ENCODE measurements at regions not wholly inside any gene's neighbourhood (a gene's known extent, or its start where the extent isn't known, plus 50 kb on each side); places are given as distances from the start of the nearest gene placed in this dataset.

DNA sequence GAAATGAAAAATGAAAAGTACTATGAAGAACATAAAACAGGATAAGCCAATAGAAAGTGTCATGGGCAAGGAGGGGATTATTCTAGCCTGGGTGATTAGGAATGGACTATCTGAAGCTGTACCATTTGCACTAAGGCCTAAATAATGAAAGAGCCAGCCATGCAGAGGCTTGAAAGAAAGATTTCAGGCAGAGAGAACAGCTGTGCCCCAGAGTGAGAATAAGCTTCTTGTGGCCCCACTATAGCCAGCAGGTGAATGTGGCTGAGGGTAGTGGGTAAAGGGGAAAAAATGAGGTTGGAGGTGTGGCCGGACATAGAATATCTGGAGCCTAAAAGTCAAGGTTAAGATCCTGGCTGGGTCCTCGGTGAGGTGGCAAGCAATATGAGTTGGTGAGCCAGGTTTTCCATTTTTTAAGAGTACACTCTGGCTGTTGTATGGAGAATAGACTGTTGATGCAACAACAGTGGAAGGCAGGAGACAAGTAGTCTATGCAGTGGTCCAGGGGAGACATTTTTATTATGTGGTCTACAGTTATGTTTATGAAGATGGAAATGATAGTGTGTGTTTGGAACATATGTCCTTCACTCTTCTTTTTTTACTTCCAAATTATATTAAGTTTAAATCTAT is 135.2 kb upstream of the SETBP1 start:
- H3K27ac Mint-ChIP-seq (ENCODE audit: unreplicated experiment): no peak overlapping the region
- H3K4me1 Mint-ChIP-seq (ENCODE audit: low read depth): peaks cover 34% of the 10 kb centered on the region
- no peaks in the 10 kb centered on the region for H3K27me3 Mint-ChIP-seq (ENCODE audit: low read depth)
- TF ChIP-seq, protein P1, sequence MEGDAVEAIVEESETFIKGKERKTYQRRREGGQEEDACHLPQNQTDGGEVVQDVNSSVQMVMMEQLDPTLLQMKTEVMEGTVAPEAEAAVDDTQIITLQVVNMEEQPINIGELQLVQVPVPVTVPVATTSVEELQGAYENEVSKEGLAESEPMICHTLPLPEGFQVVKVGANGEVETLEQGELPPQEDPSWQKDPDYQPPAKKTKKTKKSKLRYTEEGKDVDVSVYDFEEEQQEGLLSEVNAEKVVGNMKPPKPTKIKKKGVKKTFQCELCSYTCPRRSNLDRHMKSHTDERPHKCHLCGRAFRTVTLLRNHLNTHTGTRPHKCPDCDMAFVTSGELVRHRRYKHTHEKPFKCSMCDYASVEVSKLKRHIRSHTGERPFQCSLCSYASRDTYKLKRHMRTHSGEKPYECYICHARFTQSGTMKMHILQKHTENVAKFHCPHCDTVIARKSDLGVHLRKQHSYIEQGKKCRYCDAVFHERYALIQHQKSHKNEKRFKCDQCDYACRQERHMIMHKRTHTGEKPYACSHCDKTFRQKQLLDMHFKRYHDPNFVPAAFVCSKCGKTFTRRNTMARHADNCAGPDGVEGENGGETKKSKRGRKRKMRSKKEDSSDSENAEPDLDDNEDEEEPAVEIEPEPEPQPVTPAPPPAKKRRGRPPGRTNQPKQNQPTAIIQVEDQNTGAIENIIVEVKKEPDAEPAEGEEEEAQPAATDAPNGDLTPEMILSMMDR (IDR thresholded peaks at IDR 0.05): no peak
- no peak overlapping the region for H3K4me3 Mint-ChIP-seq (ENCODE audit: unreplicated experiment)
- H3K36me3 Mint-ChIP-seq (ENCODE audit: low read depth): no peaks in the 10 kb centered on the region
- DNase-seq (ENCODE audit: low spot score): no peak
- no peaks in the 10 kb centered on the region for H3K9me3 Mint-ChIP-seq (ENCODE audit: low read depth)

DNA sequence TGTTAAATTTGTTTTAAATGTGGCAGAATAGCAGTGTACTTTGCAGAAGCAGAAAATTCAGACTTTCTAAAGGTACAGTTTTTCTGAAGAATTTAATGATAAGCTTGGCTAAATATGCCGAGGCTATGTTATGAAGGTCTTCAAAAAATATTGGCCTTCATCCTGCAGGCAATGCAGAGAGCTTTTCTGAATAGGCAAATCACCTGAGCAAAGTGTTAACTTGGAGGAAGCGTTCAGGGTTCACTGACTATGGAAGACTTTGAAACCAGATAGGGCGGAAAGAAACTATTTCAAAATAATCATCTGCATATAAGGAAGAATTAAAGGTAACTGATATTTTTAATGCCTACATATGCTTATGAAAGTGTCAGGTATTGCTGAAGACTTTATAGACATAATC is 133.7 kb upstream of the SETBP1 start:
- H3K27ac Mint-ChIP-seq (ENCODE audit: unreplicated experiment): no peak overlapping the region
- DNase-seq (ENCODE audit: low spot score): no peak
- H3K9me3 Mint-ChIP-seq (ENCODE audit: low read depth): no peaks in the 10 kb centered on the region
- no peak overlapping the region for H3K4me3 Mint-ChIP-seq (ENCODE audit: unreplicated experiment)
- no peaks in the 10 kb centered on the region for H3K27me3 Mint-ChIP-seq (ENCODE audit: low read depth)
- H3K4me1 Mint-ChIP-seq (ENCODE audit: low read depth): peaks cover 20% of the 10 kb centered on the region
- TF ChIP-seq, protein P1 (IDR thresholded peaks at IDR 0.05): no peak
- H3K36me3 Mint-ChIP-seq (ENCODE audit: low read depth): no peaks in the 10 kb centered on the region

DNA sequence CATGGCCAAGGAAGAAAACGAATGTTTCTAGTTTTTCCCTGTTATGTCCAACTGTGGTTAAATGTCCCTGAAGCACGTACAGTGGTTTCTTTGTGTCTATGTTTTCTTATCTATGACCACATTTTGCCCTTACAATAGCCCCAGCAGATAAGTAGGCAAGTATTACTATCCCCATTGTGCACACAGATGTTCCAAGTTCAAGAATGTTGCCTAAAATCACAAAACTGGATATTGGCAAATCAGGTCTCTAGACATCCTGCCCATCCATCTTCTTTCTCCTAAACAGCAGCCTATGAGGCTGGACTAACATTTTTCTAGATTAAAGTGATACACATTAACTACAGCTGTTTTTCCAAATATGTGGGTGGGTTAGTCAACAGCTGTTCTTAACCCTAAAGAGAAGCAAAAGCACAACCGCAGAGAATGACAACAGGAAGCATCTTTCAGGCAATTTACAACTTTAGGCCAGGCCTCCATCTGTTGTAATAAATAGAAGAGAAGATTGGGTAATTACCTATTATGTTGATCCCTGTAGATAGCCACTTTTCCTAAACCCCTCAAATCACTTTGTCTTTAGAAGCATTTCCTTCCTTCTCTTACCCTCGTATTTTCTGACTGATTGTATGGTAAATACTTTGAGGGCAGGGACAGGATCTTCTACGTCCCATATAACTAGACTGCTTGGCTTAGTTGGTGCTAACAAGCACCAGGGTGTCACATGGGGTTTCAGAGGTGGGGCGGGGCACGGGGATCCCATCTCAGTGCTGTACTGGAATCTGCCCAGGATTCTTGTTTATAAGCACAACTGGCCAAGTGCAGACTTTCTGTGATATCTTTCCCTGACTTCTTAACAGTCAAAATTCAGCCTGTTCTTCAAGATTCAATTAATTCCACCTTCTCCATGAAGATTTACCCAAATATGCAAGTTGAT is 132.1 kb upstream of the SETBP1 start:
- H3K27ac Mint-ChIP-seq (ENCODE audit: unreplicated experiment): no peak overlapping the region
- no peak for DNase-seq (ENCODE audit: low spot score)
- H3K4me3 Mint-ChIP-seq (ENCODE audit: unreplicated experiment): no peak overlapping the region
- H3K36me3 Mint-ChIP-seq (ENCODE audit: low read depth): no peaks in the 10 kb centered on the region
- H3K27me3 Mint-ChIP-seq (ENCODE audit: low read depth): no peaks in the 10 kb centered on the region
- TF ChIP-seq, protein P1 (IDR thresholded peaks at IDR 0.05): no peak
- peaks cover 22% of the 10 kb centered on the region for H3K4me1 Mint-ChIP-seq (ENCODE audit: low read depth)
- H3K9me3 Mint-ChIP-seq (ENCODE audit: low read depth): no peaks in the 10 kb centered on the region

DNA sequence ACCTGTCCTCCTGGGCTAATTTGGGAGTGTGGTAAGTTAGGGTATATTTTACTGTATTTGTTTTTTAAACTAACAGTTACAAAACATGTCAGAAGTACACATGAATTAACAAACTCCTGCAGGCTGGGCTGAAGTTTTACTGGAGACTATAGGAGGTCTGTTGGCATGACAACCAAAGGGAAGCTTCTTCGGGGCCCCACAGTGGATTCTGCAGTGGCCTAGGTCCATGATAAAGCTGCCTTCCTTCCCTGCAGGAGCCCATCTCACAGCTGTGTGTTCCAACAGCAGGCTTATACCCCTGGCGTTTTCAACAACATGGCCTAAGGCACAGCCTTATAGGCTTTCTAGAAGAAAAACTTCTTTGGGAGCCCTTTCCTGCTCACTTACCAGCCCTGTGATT is 128.0 kb upstream of the SETBP1 start:
- TF ChIP-seq, protein P1 (IDR thresholded peaks at IDR 0.05): no peak

DNA sequence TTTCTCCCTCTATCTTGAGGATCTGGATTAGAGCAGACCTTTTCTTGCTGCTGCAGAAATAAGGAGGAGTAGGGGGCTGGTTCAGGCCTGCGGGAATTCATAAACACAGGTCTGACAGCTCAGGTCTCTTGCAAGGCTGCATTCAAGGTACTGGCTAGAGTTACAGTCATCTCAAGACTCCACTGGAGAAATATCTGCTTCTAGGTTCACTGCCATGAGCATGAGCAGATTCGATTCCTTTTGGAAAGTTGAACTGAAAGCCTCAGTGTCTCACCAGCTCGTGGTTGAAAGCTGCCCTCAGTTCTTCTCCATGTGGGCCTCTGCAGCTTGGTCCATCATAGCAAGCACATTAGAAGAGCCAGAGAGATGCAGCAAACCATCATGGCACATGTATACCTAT is 124.4 kb upstream of the SETBP1 start:
- no peaks in the 10 kb centered on the region for H3K36me3 Mint-ChIP-seq (ENCODE audit: low read depth)
- no peak overlapping the region for H3K4me3 Mint-ChIP-seq (ENCODE audit: unreplicated experiment)
- H3K9me3 Mint-ChIP-seq (ENCODE audit: low read depth): no peaks in the 10 kb centered on the region
- no peak overlapping the region for H3K27ac Mint-ChIP-seq (ENCODE audit: unreplicated experiment)
- H3K27me3 Mint-ChIP-seq (ENCODE audit: low read depth): no peaks in the 10 kb centered on the region
- TF ChIP-seq, protein P1 (IDR thresholded peaks at IDR 0.05): no peak
- no peak for DNase-seq (ENCODE audit: low spot score)
- H3K4me1 Mint-ChIP-seq (ENCODE audit: low read depth): peaks cover 8% of the 10 kb centered on the region

More for the DNA sequence above, 128.0 kb upstream of the SETBP1 start:
- no peak for DNase-seq (ENCODE audit: low spot score)
- Mint-ChIP-seq H3K9me3 (ENCODE audit: low read depth) (no peaks in the 10 kb centered on the region), H3K4me3 (ENCODE audit: unreplicated experiment) (no peak overlapping the region), H3K36me3 (ENCODE audit: low read depth) (no peaks in the 10 kb centered on the region), H3K27me3 (ENCODE audit: low read depth) (no peaks in the 10 kb centered on the region), H3K27ac (ENCODE audit: unreplicated experiment) (no peak overlapping the region), H3K4me1 (ENCODE audit: low read depth) (peaks cover 19% of the 10 kb centered on the region)

All from chondrocyte (in vitro differentiated cells).